HG02571 (cell line): ENCODE measurements at regions not wholly inside any gene's neighbourhood (a gene's known extent, or its start where the extent isn't known, plus 50 kb on each side); places are given as distances from the start of the nearest gene placed in this dataset.
"Not testable (repeated sequence)": the region's sequence is repeated elsewhere in the genome, so short reads cannot be mapped to it uniquely, and the experiment has no call there.

Source experiments
- ATAC-seq: cut with Tn5 transposase; IDR thresholded peaks from one replicate; pipeline ENCODE4 v1.9.1; 2021; ENCODE audit warnings: mild to moderate bottlenecking, moderate library complexity; ENCODE audit not compliant: unreplicated experiment

DNA sequence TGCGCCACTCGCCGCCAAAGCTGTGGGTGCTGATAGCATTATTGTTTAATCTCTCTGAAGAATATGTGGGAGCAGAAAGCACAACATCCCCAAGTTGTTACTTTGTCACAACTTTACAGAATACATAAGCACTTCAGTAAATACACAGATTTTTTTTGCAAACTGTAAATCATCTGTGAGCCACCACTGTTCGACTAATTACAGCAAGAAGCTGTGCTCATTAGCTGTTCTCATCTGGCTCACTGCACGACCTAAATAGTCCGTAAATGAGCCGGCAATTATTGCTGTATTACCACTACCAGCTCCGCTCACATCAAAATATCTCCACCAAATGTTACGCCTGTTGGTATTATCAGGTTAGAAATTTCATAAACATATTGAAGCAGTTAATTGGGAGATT lies 228.9 kb upstream of the PRKD1 start:
- no peak for ATAC-seq

- ATAC-seq: no peak
Measured at GRCh38 chr14:30158299-30158698, 230.7 kb upstream of the PRKD1 start.

DNA sequence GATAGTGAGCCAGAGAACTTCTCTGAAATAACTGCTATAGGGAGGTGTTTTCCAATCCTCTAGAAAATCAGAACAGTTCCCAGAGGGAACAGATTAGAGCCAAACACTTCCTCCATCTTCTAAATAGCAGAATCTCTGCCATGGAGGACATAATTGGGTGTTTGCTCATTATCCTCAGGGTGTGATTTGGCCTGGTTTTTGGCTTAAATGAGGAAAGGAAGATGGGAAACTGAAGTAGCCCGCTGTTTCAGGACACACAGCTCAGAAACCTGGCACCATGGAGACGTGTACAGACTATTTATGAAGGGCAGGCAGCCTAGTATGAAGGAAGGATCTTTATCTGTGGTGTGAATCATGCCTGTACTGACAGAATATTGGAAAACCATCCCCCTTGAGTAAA lies 231.7 kb upstream of the PRKD1 start:
- ATAC-seq: no peak

DNA sequence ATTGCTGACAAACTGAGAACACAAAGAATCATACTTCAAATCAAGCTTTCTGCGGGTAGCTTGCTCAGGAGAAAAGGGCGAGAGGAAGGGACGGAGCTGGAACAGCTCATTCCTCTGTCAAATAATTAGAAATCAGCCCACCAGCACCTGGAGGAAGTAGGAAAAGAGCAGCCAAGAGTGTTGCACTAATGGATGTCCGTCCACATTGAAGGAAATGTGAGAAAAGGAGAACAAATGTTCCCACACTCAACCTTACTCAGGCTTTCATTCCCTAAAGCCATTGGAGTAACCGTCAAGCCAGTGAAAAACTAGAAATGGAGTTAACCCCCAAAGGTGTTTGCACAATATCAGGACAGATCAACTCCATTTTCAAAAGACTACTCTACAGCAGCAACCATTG lies 233.0 kb upstream of the PRKD1 start:
- ATAC-seq: no peak

GRCh38 chr14:30162066-30162465 lies 234.4 kb upstream of the PRKD1 start:
- ATAC-seq: no peak

GRCh38 chr14:30165255-30165654 lies 237.6 kb upstream of the PRKD1 start:
- no peak for ATAC-seq

DNA sequence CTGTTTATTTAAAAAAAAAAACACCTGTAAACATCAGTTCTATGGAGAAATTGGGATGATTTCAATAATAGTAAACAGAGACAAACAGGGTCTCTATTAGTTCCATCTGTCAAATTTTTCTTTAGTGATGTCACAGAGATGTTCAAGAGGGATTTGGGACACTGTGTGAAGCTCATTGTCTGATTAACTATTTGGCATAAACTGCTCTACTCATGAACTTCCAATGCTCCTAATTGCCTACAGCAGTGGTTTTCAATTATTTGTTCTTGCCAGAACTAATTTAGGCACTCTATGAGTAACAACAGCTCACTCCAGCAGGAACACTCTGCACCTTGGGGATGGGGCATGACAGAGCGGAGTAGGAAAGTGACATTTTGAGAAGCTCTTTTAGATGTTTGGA lies 250.1 kb upstream of the PRKD1 start:
- no peak for ATAC-seq

DNA sequence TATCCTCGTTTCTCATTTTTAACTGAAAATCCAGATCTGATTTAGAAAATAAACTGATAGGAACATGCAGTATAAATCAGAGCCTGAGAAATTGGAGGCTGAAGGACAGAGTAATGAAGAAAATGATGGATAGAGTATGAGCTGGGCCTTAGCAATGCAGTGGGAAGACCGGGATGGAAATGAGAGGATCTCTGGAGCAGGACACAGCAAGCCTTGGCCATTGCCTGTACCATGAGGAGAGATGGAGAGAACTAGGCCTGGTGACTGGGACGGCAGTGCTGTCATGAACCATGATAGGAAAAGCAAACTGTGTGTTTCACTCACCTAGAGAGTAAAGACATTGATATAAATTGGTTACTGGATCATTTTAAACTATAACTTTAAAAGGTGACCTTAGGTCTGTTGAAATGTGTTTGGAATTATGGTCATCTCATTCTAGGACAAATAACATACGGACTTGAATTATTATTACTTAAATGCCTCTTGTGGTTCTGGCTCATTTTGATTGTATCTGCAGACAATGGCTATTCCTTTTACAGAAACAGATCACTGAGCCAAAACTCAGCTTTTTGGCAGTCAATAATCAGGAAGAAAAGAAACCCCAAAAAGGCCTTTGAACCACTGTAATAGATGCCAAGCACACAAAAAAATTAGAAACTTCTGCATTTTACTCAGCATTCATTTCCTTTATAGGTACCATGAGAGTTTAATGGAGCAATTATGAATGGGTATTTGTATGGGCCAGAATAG lies 251.9 kb upstream of the PRKD1 start:
- no peak for ATAC-seq

DNA sequence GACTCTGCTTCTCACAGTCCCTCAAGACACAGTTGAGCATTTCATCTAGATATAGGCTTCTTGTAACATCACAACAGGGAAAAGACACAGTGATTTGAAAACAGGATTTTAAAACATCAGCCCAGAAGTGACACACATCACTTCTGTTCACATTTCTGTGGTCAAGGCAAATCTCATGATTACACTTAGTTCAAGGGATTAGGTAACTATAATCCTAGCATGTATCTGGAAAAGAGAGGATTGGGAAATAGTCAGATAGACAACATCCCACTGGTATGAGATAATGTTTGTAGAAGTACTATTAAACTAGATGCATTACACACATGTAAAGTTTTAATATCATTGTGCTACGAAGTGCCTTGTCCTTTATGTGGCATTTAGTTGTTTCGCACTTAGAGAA lies 252.6 kb upstream of the PRKD1 start:
- no peak for ATAC-seq

DNA sequence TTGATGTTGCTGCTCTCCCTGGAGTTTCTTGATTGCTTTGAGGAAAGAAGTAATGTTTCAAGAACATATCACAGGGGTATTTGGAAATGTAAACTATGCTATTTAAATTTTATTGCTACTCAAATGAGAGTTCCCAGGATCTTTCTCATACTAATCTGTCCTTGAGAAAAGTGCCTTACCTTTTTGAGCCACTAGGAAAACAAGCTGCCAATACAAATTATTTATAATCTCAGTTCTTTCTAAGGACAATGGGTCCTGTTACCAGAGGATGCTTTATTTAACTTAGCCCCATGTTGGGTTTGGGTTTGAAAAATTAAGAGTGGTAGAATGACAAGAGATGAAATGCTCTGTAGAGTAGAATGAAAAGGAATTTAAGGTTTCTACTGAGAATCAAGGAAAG lies 258.2 kb upstream of the PRKD1 start:
- no peak for ATAC-seq

DNA sequence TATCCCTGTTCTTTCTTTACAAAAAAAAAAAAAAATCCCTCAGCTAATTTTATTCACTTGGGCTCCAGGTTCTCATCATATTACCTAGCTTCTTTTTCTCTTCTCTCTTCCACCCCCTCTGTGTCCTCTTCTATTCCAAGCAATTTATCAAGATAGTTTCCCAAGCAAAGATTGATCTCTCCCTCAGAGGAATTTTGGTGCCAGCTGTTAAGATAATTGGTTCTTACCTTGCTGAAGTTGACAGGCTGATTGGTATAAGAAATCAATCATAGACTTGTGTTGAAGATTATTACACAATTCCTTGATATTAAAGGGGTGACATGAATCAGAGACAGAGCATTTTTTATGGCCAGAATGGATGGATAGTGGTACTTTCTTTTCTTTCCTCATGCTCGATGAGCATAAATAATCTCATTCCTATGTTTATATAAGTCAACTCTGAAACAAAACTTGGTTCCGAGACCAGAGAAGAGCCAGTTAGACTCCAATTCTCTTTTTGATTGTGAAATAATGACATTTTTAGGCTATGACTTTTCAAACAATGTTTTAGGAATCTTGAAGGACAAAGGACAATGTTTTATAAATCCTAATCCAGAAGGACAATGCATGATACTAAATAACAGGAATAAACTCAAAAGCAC lies 264.1 kb upstream of the PRKD1 start:
- no peak for ATAC-seq

GRCh38 chr14:30193101-30193500 lies 265.5 kb upstream of the PRKD1 start:
- no peak for ATAC-seq

GRCh38 chr14:30193845-30194501 lies 266.3 kb upstream of the PRKD1 start:
- ATAC-seq: no peak

GRCh38 chr14:30194741-30195148 lies 267.1 kb upstream of the PRKD1 start:
- no peak for ATAC-seq

DNA sequence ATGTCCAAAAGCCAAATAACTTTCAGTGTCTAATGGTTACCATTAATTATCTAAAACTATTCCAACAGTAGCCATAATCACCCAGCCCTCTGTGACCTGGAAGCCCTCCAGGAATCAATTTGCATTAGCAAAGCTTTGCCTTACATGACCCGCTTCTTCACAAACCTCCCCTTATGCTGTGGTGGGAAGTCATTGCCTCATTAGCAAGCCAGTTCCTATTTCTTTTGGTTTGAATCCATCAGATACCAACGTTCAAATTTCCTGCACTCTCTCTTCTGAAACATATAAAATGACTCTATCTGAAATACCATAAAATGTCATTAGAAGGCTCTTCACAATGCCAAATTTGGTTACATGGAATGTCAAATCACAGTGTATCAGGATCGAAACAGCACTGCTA lies 268.3 kb upstream of the PRKD1 start:
- ATAC-seq: no peak

GRCh38 chr14:30196861-30197260 lies 269.2 kb upstream of the PRKD1 start:
- no peak for ATAC-seq

DNA sequence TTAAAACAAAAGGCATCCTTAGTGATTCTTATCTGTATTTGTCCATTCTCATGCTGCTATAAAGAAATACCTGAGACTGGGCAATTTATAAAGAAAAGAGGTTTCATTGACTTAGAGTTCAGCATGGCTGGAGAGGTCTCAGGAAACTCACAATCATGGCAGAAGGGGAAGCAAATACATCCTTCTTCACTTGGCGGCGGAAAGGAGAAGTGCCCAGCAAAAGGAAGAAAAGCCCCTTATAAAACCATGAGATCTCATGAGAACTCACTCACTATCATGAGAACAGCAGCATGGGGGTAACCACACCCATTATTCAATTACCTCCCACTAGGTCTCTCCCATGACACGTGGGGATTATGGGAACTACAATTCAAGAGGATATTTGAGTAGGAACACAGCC lies 271.1 kb upstream of the PRKD1 start:
- ATAC-seq: not testable (repeated sequence)

DNA sequence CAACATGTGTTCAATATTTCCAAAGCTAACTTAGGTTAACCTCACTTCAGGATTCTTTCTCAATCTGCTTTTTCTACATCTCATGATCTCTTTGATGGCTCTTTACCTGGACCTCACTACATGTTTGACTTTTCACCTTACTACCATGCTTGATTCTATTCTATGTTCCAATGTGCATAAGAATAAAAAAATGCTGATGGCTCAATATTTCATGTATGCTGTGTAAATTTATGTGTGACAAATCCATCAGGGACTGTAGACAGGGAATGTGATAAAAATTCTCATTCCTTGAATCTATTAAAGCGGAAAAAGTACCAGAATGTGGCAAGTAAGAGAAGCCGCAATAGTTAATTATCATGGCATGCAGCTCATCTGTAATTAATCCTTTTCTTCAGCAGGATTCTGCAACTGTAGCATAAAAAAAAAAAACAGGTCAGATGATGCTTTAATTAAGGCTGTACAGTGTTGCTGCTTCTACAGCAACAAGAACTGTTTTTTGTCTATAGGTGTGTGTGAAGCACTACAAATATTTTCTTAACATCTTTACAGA lies 276.9 kb upstream of the PRKD1 start:
- no peak for ATAC-seq

DNA sequence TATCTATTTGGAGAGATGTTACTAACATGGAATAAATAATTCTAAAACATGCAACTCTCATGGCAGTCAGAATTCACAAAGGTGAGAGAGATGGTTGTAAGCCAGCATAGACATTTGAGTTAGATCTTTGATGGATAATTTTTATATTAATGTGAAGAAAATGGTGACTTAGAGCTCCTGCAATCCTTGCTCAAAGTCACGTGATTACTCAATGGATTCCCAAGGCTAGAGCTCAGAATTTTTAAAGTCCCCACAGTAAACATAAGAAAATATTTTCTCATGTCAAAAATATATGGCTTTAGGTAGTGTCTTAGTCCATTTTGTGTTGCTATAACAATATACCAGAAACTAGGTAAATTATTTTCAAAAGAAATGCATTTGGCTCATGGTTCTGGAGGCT lies 281.5 kb upstream of the PRKD1 start:
- no peak for ATAC-seq

DNA sequence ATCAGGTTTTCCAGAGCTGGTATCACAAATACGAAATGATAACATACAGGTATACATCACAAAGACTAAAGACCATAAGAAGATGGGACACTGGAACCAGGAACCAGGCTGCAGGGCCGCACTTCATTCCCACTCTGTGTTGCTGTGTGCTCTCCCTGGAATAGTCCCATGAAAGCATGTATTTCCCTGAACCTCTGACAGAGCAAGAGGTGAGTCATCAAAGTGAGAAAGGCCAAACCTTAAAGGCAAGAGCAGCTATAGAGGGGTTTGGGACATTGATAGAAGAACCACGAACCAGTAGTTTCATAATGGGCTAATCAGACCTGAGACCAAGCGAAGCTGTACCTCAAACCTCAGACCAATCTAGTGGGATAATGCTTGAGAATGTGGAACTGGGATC lies 283.0 kb upstream of the PRKD1 start:
- ATAC-seq: no peak

DNA sequence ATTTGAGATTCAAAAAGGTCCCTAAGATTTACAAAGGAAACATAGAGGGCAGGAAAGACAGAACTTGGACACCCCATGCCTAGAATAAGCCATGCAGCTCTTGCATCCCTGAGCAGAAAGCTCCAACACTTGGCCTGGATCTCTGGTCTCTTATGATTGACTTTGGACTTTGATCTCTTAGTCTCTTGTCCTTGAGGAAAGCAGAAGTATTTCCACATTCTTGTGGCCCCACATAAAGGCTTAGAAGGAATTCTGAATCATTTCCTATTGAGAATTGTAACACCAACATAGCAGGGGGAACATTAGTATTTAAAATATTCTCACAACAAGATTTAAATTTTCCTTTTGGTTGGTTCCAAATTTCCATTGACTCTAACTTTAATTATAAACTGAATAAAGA lies 283.7 kb upstream of the PRKD1 start:
- no peak for ATAC-seq

GRCh38 chr14:30214014-30214413 lies 286.4 kb upstream of the PRKD1 start:
- ATAC-seq: no peak
